GM21825 (cell line): ENCODE measurements at regions not wholly inside any gene's neighbourhood (a gene's known extent, or its start where the extent isn't known, plus 50 kb on each side); places are given as distances from the start of the nearest gene placed in this dataset.
"Not testable (repeated sequence)": the region's sequence is repeated elsewhere in the genome, so short reads cannot be mapped to it uniquely, and the experiment has no call there.

Experiments used
- ATAC-seq: cut with Tn5 transposase; IDR thresholded peaks from one replicate; pipeline ENCODE4 v1.9.1; 2021; ENCODE audit warnings: mild to moderate bottlenecking, moderate library complexity; ENCODE audit not compliant: unreplicated experiment

- ATAC-seq: no peak
Observed at GRCh38 chrX:46178763-46179162, 366.5 kb downstream of the ZNF674 start.

GRCh38 chrX:46173159-46173558 lies 372.1 kb downstream of the ZNF674 start:
- no peak for ATAC-seq

GRCh38 chrX:46171457-46171856 lies 373.8 kb downstream of the ZNF674 start:
- ATAC-seq: not testable (repeated sequence)

GRCh38 chrX:46169808-46170207 lies 375.4 kb downstream of the ZNF674 start:
- ATAC-seq: no peak

GRCh38 chrX:46168254-46168653 lies 377.0 kb downstream of the ZNF674 start:
- ATAC-seq: no peak

GRCh38 chrX:46165866-46166265 lies 379.4 kb downstream of the ZNF674 start:
- ATAC-seq: no peak

GRCh38 chrX:46165411-46165810 lies 379.8 kb downstream of the ZNF674 start:
- ATAC-seq: no peak

GRCh38 chrX:46152756-46153155 lies 392.5 kb downstream of the ZNF674 start:
- no peak for ATAC-seq

GRCh38 chrX:46151332-46151731 lies 393.9 kb downstream of the ZNF674 start:
- not testable (repeated sequence) for ATAC-seq

- ATAC-seq: no peak
Observed at GRCh38 chrX:46144566-46144965, 400.7 kb downstream of the ZNF674 start.

GRCh38 chrX:46140272-46140671 lies 404.9 kb downstream of the ZNF674 start:
- no peak for ATAC-seq

- no peak for ATAC-seq
Observed at GRCh38 chrX:46130247-46130646, 415.0 kb downstream of the ZNF674 start.

- ATAC-seq: no peak
Observed at GRCh38 chrX:46125111-46125510, 420.1 kb downstream of the ZNF674 start.

GRCh38 chrX:46117234-46117633 lies 428.0 kb downstream of the ZNF674 start:
- ATAC-seq: no peak

GRCh38 chrX:46087310-46087709 lies 457.9 kb downstream of the ZNF674 start:
- not testable (repeated sequence) for ATAC-seq

GRCh38 chrX:46080121-46080520 lies 465.1 kb downstream of the ZNF674 start:
- not testable (repeated sequence) for ATAC-seq

GRCh38 chrX:46072791-46073190 lies 472.4 kb downstream of the ZNF674 start:
- ATAC-seq: no peak

- ATAC-seq: no peak
Observed at GRCh38 chrX:46072372-46072771, 472.8 kb downstream of the ZNF674 start.

- no peak for ATAC-seq
Observed at GRCh38 chrX:46070421-46070820, 474.8 kb downstream of the ZNF674 start.

- ATAC-seq: no peak
Observed at GRCh38 chrX:46059316-46059715, 485.9 kb downstream of the ZNF674 start.

GRCh38 chrX:46044486-46044885 lies 500.7 kb downstream of the ZNF674 start:
- no peak for ATAC-seq

- ATAC-seq: no peak
Observed at GRCh38 chrX:46040001-46040400, 505.2 kb downstream of the ZNF674 start.

GRCh38 chrX:46039526-46039925 lies 505.7 kb downstream of the ZNF674 start:
- no peak for ATAC-seq

GRCh38 chrX:46036508-46036907 lies 508.7 kb downstream of the ZNF674 start:
- no peak for ATAC-seq
